ENCODE measurements at regions not wholly inside any gene's neighbourhood (a gene's known extent, or its start where the extent isn't known, plus 50 kb on each side); places are given as distances from the start of the nearest gene placed in this dataset.

DNA sequence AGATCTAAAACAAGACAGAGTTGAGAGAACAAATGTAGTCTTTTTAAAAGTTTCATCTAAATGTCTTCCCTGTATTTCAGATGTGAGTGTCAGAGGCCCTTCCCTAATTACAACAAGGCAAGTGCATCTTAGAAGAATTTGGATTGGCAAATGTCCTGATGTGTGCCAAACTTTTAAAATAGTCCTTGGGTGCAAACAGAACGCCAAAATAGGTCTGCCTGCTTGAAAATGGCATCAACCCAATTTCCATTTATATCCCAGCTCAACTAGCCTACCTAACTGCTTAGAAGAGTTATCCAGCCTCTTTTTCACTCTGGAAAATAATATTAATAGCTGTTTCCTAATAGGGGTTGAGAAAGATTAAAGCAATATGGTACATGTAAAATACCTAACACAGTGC, 311.8 kb upstream of the ARRDC4 start:
- Histone ChIP-seq H3K4me2 (no peak overlapping the region), H4K20me1 (ENCODE audit: insufficient read depth) (no peaks in the 10 kb centered on the region), H3K27me3 (ENCODE audit: insufficient read depth, low read depth) (no peaks in the 10 kb centered on the region), H3K27ac (no peak overlapping the region), H3K36me3 (ENCODE audit: insufficient read depth) (no peaks in the 10 kb centered on the region), H3K4me1 (ENCODE audit: low read depth, poor library complexity, severe bottlenecking) (no peaks in the 10 kb centered on the region), H3K4me3 (IDR thresholded peaks at IDR 0.05; ENCODE audit: insufficient read depth, low read depth, low read length) (no peak overlapping the region), H2AFZ (ENCODE audit: low read depth) (no peak overlapping the region), H3K79me2 (ENCODE audit: insufficient read depth, low read depth) (no peaks in the 10 kb centered on the region), H3K9ac (no peak overlapping the region)
- TF ChIP-seq, protein P1, sequence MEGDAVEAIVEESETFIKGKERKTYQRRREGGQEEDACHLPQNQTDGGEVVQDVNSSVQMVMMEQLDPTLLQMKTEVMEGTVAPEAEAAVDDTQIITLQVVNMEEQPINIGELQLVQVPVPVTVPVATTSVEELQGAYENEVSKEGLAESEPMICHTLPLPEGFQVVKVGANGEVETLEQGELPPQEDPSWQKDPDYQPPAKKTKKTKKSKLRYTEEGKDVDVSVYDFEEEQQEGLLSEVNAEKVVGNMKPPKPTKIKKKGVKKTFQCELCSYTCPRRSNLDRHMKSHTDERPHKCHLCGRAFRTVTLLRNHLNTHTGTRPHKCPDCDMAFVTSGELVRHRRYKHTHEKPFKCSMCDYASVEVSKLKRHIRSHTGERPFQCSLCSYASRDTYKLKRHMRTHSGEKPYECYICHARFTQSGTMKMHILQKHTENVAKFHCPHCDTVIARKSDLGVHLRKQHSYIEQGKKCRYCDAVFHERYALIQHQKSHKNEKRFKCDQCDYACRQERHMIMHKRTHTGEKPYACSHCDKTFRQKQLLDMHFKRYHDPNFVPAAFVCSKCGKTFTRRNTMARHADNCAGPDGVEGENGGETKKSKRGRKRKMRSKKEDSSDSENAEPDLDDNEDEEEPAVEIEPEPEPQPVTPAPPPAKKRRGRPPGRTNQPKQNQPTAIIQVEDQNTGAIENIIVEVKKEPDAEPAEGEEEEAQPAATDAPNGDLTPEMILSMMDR (conservative IDR thresholded peaks at IDR 0.05; ENCODE audit: low read depth, low read length) = no peak

DNA sequence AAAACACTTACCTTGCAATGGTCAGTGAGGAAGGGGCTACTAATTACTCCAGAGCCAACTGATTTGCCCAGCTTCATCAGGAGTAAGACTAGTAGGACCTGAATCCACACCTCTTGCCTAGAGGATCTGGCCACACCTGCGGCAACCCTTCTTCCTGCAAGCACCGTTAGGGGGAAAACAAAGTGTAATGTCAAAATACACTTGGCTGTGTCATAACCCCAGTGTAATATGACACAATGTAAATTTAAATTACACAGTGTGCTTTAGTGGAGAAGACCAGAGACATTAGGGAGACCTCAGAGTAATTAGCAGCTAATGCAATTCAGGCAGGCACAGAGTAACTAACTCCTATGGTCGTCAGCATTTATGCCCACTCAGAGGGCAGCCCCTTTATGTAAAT, 308.5 kb upstream of the ARRDC4 start:
- Histone ChIP-seq H4K20me1 (ENCODE audit: insufficient read depth) (no peaks in the 10 kb centered on the region), H3K4me2 (no peak overlapping the region), H3K9ac (no peak overlapping the region), H3K4me1 (ENCODE audit: low read depth, poor library complexity, severe bottlenecking) (no peaks in the 10 kb centered on the region), H3K27ac (no peak overlapping the region), H3K4me3 (IDR thresholded peaks at IDR 0.05; ENCODE audit: insufficient read depth, low read depth, low read length) (no peak overlapping the region), H3K79me2 (ENCODE audit: insufficient read depth, low read depth) (no peaks in the 10 kb centered on the region), H3K27me3 (ENCODE audit: insufficient read depth, low read depth) (no peaks in the 10 kb centered on the region), H3K36me3 (ENCODE audit: insufficient read depth) (no peaks in the 10 kb centered on the region), H2AFZ (ENCODE audit: low read depth) (no peak overlapping the region)
- TF ChIP-seq, protein P1 (conservative IDR thresholded peaks at IDR 0.05; ENCODE audit: low read depth, low read length) = no peak

DNA sequence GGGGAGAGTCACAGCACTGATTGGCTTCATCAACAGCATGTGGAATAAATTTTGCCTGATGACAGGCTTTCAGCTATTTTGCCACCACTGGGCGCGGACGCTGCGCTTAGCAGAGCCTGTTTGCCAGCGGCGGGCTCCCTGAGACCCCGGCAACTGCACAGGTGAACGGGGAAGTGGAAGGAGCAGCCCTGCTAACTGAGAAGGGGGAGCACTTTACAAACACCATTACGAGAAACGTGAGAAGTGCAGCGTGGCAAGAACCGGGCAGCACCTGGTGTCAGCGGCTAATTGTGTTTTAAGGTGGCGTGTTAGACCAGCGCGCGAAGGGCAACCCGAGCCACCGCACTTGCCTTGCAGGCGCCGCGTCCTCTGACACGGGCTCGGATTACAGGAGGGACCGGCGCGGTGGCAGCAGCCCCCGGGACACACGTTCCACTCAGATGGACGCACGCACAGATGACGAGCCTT, 307.8 kb upstream of the ARRDC4 start:
- no peak overlapping the region for H3K27ac ChIP-seq
- H3K9ac ChIP-seq = no peak overlapping the region
- no peak overlapping the region for H2AFZ ChIP-seq (ENCODE audit: low read depth)
- no peak overlapping the region for H3K4me3 ChIP-seq (IDR thresholded peaks at IDR 0.05; ENCODE audit: insufficient read depth, low read depth, low read length)
- H4K20me1 ChIP-seq (ENCODE audit: insufficient read depth) = no peaks in the 10 kb centered on the region
- TF ChIP-seq, protein P1 (conservative IDR thresholded peaks at IDR 0.05; ENCODE audit: low read depth, low read length) = no peak
- H3K4me2 ChIP-seq = no peak overlapping the region
- no peaks in the 10 kb centered on the region for H3K27me3 ChIP-seq (ENCODE audit: insufficient read depth, low read depth)
- H3K36me3 ChIP-seq (ENCODE audit: insufficient read depth) = no peaks in the 10 kb centered on the region
- no peaks in the 10 kb centered on the region for H3K4me1 ChIP-seq (ENCODE audit: low read depth, poor library complexity, severe bottlenecking)
- H3K79me2 ChIP-seq (ENCODE audit: insufficient read depth, low read depth) = no peaks in the 10 kb centered on the region

DNA sequence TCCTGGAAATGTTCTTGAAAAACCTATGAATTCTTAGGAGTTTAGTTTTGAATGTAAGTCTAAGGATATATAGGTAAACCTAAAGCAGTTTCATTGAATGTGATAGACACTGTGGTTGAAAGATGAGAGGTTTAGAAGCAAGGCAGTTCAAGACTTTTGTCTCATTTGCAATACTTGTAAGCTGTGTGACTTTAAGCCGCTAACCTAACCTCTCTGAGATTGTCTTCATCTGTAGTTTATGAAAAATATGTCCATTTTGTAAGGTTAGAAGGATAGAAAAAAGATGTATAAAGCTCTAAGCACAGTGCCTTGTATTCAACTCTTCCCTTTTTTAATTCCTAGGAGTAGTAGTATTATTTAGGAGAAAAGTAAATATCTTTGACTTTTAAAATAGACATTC, 306.6 kb upstream of the ARRDC4 start:
- TF ChIP-seq, protein P1 (conservative IDR thresholded peaks at IDR 0.05; ENCODE audit: low read depth, low read length) = no peak
- no peak overlapping the region for H3K27ac ChIP-seq
- no peak overlapping the region for H3K4me2 ChIP-seq
- H3K36me3 ChIP-seq (ENCODE audit: insufficient read depth) = no peaks in the 10 kb centered on the region
- H3K4me3 ChIP-seq (IDR thresholded peaks at IDR 0.05; ENCODE audit: insufficient read depth, low read depth, low read length) = no peak overlapping the region
- H3K9ac ChIP-seq = no peak overlapping the region
- no peaks in the 10 kb centered on the region for H4K20me1 ChIP-seq (ENCODE audit: insufficient read depth)
- H2AFZ ChIP-seq (ENCODE audit: low read depth) = no peak overlapping the region
- no peaks in the 10 kb centered on the region for H3K4me1 ChIP-seq (ENCODE audit: low read depth, poor library complexity, severe bottlenecking)
- H3K79me2 ChIP-seq (ENCODE audit: insufficient read depth, low read depth) = no peaks in the 10 kb centered on the region
- no peaks in the 10 kb centered on the region for H3K27me3 ChIP-seq (ENCODE audit: insufficient read depth, low read depth)

All from KMS-11 (cell line).